ENCODE measurements at regions not wholly inside any gene's neighbourhood (a gene's known extent, or its start where the extent isn't known, plus 50 kb on each side); places are given as distances from the start of the nearest gene placed in this dataset.

DNA sequence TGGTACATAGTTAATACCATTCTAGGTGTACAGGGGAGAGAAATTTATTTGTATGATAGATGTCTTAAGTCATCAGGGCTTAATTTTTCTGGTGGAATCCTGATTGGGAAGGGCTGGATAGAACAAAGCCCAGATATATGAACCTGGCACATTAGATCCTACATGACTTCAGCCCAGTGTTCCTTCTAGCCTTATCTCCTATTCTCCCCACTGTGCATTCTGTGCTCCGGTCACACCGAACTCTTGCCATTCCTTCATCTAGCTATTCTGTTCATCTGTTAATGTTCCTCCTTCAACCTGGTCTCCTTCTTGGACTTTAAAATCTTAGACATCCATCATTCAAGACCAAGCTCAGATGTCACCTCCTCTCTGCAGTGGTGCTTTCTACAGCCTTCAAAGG lies 68.9 kb upstream of the EED start:
- TF ChIP-seq, protein P1, sequence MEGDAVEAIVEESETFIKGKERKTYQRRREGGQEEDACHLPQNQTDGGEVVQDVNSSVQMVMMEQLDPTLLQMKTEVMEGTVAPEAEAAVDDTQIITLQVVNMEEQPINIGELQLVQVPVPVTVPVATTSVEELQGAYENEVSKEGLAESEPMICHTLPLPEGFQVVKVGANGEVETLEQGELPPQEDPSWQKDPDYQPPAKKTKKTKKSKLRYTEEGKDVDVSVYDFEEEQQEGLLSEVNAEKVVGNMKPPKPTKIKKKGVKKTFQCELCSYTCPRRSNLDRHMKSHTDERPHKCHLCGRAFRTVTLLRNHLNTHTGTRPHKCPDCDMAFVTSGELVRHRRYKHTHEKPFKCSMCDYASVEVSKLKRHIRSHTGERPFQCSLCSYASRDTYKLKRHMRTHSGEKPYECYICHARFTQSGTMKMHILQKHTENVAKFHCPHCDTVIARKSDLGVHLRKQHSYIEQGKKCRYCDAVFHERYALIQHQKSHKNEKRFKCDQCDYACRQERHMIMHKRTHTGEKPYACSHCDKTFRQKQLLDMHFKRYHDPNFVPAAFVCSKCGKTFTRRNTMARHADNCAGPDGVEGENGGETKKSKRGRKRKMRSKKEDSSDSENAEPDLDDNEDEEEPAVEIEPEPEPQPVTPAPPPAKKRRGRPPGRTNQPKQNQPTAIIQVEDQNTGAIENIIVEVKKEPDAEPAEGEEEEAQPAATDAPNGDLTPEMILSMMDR (IDR thresholded peaks at IDR 0.05): no peak
- H3K27ac ChIP-seq: no peak overlapping the region
- no peaks in the 10 kb centered on the region for H3K36me3 ChIP-seq
- ATAC-seq (ENCODE audit: insufficient number of reproducible peaks, low FRiP score, low read depth): no peak
- H3K4me1 ChIP-seq (ENCODE audit: control insufficient read depth in 1 of 2, low read depth in 2 of 2): peaks cover 14 to 31% of the 10 kb centered on the region in 2 donors
- no peaks in the 10 kb centered on the region for H3K27me3 ChIP-seq (replicated peaks; ENCODE audit: insufficient read depth)
- no peak for DNase-seq (ENCODE audit: low spot score)
- H3K9me3 ChIP-seq: no peaks in the 10 kb centered on the region
- H3K4me3 ChIP-seq: no peak overlapping the region

DNA sequence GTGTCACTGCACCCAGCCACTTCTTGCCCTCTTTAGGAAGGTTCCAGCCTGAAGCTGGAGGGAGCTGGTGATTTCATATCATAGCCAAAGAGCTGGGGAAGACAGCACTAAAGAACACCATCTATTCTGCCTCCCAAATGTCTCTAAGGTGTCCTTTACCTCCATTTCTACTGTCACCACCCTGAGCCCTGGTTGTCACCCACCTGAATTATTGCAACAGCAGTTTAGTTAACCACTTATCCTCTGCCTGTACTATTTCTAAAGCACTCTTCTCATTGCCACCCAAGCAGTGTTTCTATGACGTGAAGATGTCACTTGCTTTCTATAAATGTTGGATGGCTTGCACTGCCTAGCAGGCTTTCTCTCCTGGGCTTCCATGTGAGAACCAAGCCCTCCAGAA lies 69.4 kb upstream of the EED start:
- peaks cover 14 to 31% of the 10 kb centered on the region in 2 donors for H3K4me1 ChIP-seq (ENCODE audit: control insufficient read depth in 1 of 2, low read depth in 2 of 2)
- no peak for ATAC-seq (ENCODE audit: insufficient number of reproducible peaks, low FRiP score, low read depth)
- no peaks in the 10 kb centered on the region for H3K36me3 ChIP-seq
- H3K4me3 ChIP-seq: no peak overlapping the region
- H3K27me3 ChIP-seq (replicated peaks; ENCODE audit: insufficient read depth): no peaks in the 10 kb centered on the region
- H3K9me3 ChIP-seq: no peaks in the 10 kb centered on the region
- H3K27ac ChIP-seq: peak overlapping the region; percentile 74 to 77
- TF ChIP-seq, protein P1 (IDR thresholded peaks at IDR 0.05): no peak
- DNase-seq (ENCODE audit: low spot score): no peak

DNA sequence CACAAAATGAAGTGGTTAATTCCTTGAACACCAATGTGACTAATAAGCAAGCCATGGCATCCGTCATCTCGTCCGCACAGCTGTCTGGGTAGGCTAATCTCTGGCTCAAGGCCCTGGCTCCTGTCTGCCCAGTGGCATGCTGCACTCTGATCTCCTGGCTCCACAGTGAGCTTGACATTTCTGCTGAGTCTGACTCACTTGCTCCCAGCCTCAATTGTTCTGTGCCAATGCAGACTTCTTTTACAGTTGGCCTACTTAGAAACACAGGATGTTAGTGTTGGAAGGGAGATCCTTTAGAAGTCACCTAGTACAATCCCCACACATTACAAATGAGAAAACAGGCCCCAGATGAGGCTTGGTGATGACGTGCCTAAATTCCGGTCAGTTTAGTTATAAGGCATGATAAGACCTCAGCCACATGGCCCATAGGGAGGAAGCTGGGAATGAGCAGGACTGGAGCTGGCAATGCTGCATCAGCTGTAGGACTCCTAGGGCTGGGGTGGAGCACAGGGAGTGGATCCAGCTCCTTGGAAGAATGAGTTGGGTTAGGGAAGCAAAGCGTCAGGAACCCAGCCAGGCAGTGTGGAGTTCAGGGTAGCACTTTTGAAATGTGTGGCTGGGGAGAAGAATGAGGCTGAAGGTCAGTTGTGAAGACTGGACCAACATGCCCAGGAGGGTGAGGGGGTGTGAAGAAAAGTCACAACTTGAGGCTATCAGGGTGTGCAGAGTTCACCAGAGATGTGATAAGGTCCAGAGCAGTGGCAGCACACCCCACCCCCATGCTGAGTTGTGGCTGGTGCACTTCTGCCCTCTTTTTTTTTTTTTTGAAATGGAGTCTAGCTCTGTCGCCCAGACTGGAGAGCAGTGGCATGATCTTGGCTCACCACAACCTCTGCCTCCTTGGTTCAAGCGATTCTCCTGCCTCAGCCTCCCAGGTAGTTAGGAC lies 70.2 kb upstream of the EED start:
- Histone ChIP-seq H3K4me1 (ENCODE audit: control insufficient read depth in 1 of 2, low read depth in 2 of 2) (peaks cover 14 to 30% of the 10 kb centered on the region in 2 donors), H3K36me3 (no peaks in the 10 kb centered on the region), H3K27ac (peak overlapping the region; percentile 74 to 77), H3K27me3 (replicated peaks; ENCODE audit: insufficient read depth) (no peaks in the 10 kb centered on the region), H3K9me3 (no peaks in the 10 kb centered on the region), H3K4me3 (no peak overlapping the region)
- TF ChIP-seq, protein P1 (IDR thresholded peaks at IDR 0.05): no peak
- DNase-seq (ENCODE audit: low spot score) (peak; percentile 88), ATAC-seq (ENCODE audit: insufficient number of reproducible peaks, low FRiP score, low read depth) (peak; percentile 97)

DNA sequence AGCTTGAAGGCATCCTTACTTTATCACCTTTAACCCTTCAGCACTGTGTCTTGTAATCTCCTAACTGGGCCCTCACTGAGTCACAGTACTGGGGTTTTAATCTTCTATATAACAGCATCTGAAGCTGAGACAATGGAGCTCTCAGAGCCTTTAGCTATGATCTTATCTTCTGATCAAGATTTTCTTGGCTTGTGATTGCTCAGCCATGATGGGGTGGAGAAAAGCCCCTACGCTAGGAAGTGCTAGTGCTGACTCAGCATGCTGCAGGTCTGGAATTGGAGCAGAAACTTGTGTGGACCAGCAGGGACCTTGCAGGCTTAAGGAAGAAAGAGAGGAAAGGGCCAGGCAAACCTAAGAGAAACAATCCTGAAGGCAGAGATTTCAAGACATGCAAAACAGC lies 71.7 kb upstream of the EED start:
- H3K9me3 ChIP-seq: no peaks in the 10 kb centered on the region
- no peak for DNase-seq (ENCODE audit: low spot score)
- no peak for ATAC-seq (ENCODE audit: insufficient number of reproducible peaks, low FRiP score, low read depth)
- H3K27ac ChIP-seq: no peak overlapping the region
- H3K4me1 ChIP-seq (ENCODE audit: control insufficient read depth in 1 of 2, low read depth in 2 of 2): peaks cover 15 to 25% of the 10 kb centered on the region in 2 donors
- TF ChIP-seq, protein P1 (IDR thresholded peaks at IDR 0.05): no peak
- no peaks in the 10 kb centered on the region for H3K27me3 ChIP-seq (replicated peaks; ENCODE audit: insufficient read depth)
- no peaks in the 10 kb centered on the region for H3K36me3 ChIP-seq
- H3K4me3 ChIP-seq: no peak overlapping the region

DNA sequence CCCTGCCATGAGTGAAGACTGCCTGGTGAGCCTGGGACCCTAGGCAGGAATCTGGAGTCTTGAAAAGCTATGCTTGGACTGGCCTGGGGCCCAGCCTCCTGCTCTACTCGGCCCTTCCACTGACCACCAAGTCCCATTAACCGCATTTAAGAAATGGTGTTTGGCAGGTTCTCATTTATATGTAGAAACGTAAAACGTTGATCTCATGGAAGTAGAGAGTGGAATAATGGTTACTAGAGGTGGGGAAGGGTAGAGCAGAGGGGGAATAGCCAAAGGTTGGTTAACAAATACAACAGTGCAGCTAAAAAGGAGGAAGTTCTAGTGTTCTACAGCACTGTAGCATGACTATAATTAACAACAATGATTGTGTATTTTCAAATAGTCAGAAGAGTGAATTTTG lies 72.9 kb upstream of the EED start:
- peaks cover 18 to 30% of the 10 kb centered on the region in 2 donors for H3K4me1 ChIP-seq (ENCODE audit: control insufficient read depth in 1 of 2, low read depth in 2 of 2)
- TF ChIP-seq, protein P1 (IDR thresholded peaks at IDR 0.05): no peak
- H3K36me3 ChIP-seq: no peaks in the 10 kb centered on the region
- no peaks in the 10 kb centered on the region for H3K27me3 ChIP-seq (replicated peaks; ENCODE audit: insufficient read depth)
- H3K27ac ChIP-seq: no peak overlapping the region
- H3K4me3 ChIP-seq: no peak overlapping the region
- no peak for ATAC-seq (ENCODE audit: insufficient number of reproducible peaks, low FRiP score, low read depth)
- H3K9me3 ChIP-seq: no peaks in the 10 kb centered on the region
- no peak for DNase-seq (ENCODE audit: low spot score)

Data from thoracic aorta (tissue), 2 donors.